ENCODE measurements at regions not wholly inside any gene's neighbourhood (a gene's known extent, or its start where the extent isn't known, plus 50 kb on each side); places are given as distances from the start of the nearest gene placed in this dataset.

DNA sequence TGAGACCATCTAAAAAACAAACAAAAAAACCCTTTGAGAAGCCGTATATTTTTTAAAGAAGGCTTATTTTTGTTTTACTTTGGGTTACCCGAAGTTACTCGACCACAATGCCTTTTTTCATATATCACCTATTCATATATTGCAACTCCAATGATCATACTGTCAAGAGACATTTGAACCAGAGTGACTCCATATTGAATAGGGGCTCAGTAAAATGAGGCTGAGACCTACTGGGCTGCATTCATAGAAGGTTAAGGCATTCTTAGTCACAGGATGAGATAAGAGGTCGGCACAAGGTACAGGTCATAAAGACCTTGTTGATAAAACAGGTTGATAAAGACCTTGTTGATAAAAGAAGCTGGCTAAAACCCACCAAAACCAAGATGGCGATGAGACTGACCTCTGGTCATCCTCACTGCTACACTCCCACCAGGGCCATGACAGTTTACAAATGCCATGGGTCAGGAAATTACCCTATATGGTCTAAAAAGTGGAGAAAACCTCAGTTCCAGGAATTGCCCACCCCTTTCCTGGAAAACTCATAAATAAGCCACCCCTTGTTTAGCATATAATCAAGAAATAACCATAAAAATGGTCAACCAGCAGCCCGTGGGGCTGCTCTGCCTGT lies 50.0 kb upstream of the PKP2 start:
- BruUV-seq (replicated peaks): no TSS peak
- H3K4me1 Mint-ChIP-seq (ENCODE audit: low read depth, unreplicated experiment): peaks cover 11% of the 10 kb centered on the region
- peaks cover 16% of the 10 kb centered on the region for H3K4me1 ChIP-seq
- peak overlapping the region; percentile 12 for H3K27ac Mint-ChIP-seq (ENCODE audit: unreplicated experiment)
- H3K27me3 Mint-ChIP-seq (ENCODE audit: insufficient read depth, unreplicated experiment): no peaks in the 10 kb centered on the region
- no peak for DNase-seq
- H3K27me3 ChIP-seq (replicated peaks; ENCODE audit: control insufficient read depth, insufficient read depth, low read length): no peaks in the 10 kb centered on the region
- no peaks in the 10 kb centered on the region for H3K9me3 Mint-ChIP-seq (ENCODE audit: unreplicated experiment)
- H3K36me3 Mint-ChIP-seq (ENCODE audit: insufficient read depth, unreplicated experiment): no peaks in the 10 kb centered on the region
- ChIA-PET POLR2A (no interaction called here), CTCF (interaction anchor here (0.5 to 1.8 kb wide), 8 partner anchors 37 to 1075 kb away, joined by 3 to 17 read pairs (median 3); partner anchors contain the start of genes ALG10 and YARS2)
- no peak overlapping the region for H3K4me3 Mint-ChIP-seq (ENCODE audit: unreplicated experiment)
- H3K36me3 ChIP-seq (ENCODE audit: control insufficient read depth, insufficient read depth, low read length): no peaks in the 10 kb centered on the region
- no peak overlapping the region for H3K4me3 ChIP-seq (ENCODE audit: low read depth, low read length)
- TF ChIP-seq CTCF (IDR thresholded peaks at IDR 0.05; ENCODE audit: insufficient read depth in 1 of 2, low read depth in 1 of 2, low read length in 1 of 2, severe bottlenecking in 1 of 2, unreplicated experiment in 1 of 2): no peak
- H3K9me3 ChIP-seq: no peaks in the 10 kb centered on the region
- intact Hi-C loops (cut with micrococcal nuclease; ENCODE audit: unreplicated experiment): loop anchor here (1.0 to 10.0 kb wide), 8 partner anchors 66 to 1076 kb away; partner anchors contain the start of gene ALG10
